GM12878 (cell line): ENCODE measurements at regions not wholly inside any gene's neighbourhood (a gene's known extent, or its start where the extent isn't known, plus 50 kb on each side); places are given as distances from the start of the nearest gene placed in this dataset.

Source experiments
- EED ChIP-seq: sonication (generic); IDR thresholded peaks from 2 replicates; pipeline ENCODE4 v1.6.1; 2016; ENCODE audit warnings: antibody characterized with exemption, low read depth
- EGR1 ChIP-seq, 2 experiments: IDR thresholded peaks; 1 replicate in 1 of 2; 2 replicates in 1 of 2; pipeline ENCODE4 v1.6.1; 2011 to 2012; ENCODE audit warnings: low read depth in 2 of 2, low read length in 2 of 2, borderline replicate concordance in 1 of 2, mild to moderate bottlenecking in 1 of 2, moderate library complexity in 1 of 2
- POLR2A ChIP-seq: IDR thresholded peaks from 2 replicates; pipeline ENCODE4 v1.6.1; 2011; ENCODE audit warnings: low read depth, mild to moderate bottlenecking, low read length
- SP1 ChIP-seq: IDR thresholded peaks from one replicate; pipeline ENCODE4 v1.6.1; 2011; ENCODE audit warnings: low read depth, low read length
- SRF ChIP-seq, 2 experiments: IDR thresholded peaks; 2 replicates each; pipeline ENCODE4 v1.6.1; 2011; ENCODE audit warnings: low read depth in 2 of 2, low read length in 2 of 2, mild to moderate bottlenecking in 1 of 2, moderate library complexity in 1 of 2
- SUPT20H ChIP-seq: IDR thresholded peaks from 2 replicates; pipeline ENCODE4 v1.6.1; 2011; ENCODE audit warnings: low read depth, mild to moderate bottlenecking, low read length, moderate library complexity, borderline replicate concordance; ENCODE audit not compliant: control insufficient read depth
- YY1 ChIP-seq: IDR thresholded peaks from 2 replicates; pipeline ENCODE4 v1.6.1; 2011; ENCODE audit warnings: low read depth, mild to moderate bottlenecking, low read length
- ZSCAN29 ChIP-seq: fragments of 450-650 bp; IDR thresholded peaks from 2 replicates; pipeline ENCODE4 v1.6.1; 2017; ENCODE audit warnings: mild to moderate bottlenecking, moderate library complexity
- TF ChIP-seq, protein P1 (sequence below): IDR thresholded peaks from 2 replicates; pipeline ENCODE4 v1.6.1; 2012; ENCODE audit warnings: low read depth, low read length, improper control_type of control experiment
- TF ChIP-seq, protein P2 (sequence below), 3 experiments: IDR thresholded peaks in 2 of 3; conservative IDR thresholded peaks in 1 of 3; 2 replicates each; pipeline ENCODE4 v1.5.1; 2011; ENCODE audit warnings: low read depth in 3 of 3, low read length in 3 of 3, mild to moderate bottlenecking in 3 of 3, control low read depth in 2 of 3, moderate library complexity in 2 of 3, inconsistent platforms in 1 of 3, mixed read lengths in 1 of 3; ENCODE audit not compliant: control insufficient read depth in 2 of 3, insufficient read depth in 1 of 3; ENCODE audit errors: extremely low read depth in 1 of 3
- TF ChIP-seq, protein P3 (sequence below): IDR thresholded peaks from 2 replicates; pipeline ENCODE4 v1.6.1; 2012; ENCODE audit warnings: mild to moderate bottlenecking, low read depth, low read length

DNA sequence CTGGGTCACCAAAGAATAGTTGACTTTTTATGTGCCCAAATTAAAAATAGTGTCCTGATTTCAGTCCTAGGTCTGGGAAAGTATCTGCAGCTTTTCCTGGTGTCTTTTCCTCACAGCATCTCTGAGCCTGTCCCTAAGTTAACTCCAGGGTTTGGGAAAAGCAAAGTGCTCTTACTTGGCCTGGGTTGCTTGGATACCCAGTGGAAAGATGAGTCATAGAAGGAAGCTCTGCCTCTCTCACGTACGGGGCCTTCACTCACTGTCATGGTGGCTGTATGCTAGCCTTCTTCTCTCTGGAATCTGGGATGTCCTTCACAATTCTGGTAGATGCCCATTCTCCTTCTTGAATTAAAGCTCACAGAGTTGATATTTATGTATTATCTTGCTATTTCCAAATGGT, 607.3 kb downstream of the ANKRD50 start:
- TF ChIP-seq SUPT20H = no peak
- no peak for TF ChIP-seq EED
- TF ChIP-seq, protein P1, sequence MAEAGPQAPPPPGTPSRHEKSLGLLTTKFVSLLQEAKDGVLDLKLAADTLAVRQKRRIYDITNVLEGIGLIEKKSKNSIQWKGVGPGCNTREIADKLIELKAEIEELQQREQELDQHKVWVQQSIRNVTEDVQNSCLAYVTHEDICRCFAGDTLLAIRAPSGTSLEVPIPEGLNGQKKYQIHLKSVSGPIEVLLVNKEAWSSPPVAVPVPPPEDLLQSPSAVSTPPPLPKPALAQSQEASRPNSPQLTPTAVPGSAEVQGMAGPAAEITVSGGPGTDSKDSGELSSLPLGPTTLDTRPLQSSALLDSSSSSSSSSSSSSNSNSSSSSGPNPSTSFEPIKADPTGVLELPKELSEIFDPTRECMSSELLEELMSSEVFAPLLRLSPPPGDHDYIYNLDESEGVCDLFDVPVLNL = no peak
- no peak for TF ChIP-seq SP1
- TF ChIP-seq, protein P2, sequence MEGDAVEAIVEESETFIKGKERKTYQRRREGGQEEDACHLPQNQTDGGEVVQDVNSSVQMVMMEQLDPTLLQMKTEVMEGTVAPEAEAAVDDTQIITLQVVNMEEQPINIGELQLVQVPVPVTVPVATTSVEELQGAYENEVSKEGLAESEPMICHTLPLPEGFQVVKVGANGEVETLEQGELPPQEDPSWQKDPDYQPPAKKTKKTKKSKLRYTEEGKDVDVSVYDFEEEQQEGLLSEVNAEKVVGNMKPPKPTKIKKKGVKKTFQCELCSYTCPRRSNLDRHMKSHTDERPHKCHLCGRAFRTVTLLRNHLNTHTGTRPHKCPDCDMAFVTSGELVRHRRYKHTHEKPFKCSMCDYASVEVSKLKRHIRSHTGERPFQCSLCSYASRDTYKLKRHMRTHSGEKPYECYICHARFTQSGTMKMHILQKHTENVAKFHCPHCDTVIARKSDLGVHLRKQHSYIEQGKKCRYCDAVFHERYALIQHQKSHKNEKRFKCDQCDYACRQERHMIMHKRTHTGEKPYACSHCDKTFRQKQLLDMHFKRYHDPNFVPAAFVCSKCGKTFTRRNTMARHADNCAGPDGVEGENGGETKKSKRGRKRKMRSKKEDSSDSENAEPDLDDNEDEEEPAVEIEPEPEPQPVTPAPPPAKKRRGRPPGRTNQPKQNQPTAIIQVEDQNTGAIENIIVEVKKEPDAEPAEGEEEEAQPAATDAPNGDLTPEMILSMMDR (IDR thresholded peaks at IDR 0.05 in 2 of 3, conservative IDR thresholded peaks at IDR 0.05 in 1 of 3; ENCODE audit: control insufficient read depth in 2 of 3, extremely low read depth in 1 of 3, insufficient read depth in 1 of 3, low read depth in 3 of 3, low read length in 3 of 3) = no peak
- no peak for TF ChIP-seq POLR2A
- no peak for TF ChIP-seq ZSCAN29
- TF ChIP-seq, protein P3, sequence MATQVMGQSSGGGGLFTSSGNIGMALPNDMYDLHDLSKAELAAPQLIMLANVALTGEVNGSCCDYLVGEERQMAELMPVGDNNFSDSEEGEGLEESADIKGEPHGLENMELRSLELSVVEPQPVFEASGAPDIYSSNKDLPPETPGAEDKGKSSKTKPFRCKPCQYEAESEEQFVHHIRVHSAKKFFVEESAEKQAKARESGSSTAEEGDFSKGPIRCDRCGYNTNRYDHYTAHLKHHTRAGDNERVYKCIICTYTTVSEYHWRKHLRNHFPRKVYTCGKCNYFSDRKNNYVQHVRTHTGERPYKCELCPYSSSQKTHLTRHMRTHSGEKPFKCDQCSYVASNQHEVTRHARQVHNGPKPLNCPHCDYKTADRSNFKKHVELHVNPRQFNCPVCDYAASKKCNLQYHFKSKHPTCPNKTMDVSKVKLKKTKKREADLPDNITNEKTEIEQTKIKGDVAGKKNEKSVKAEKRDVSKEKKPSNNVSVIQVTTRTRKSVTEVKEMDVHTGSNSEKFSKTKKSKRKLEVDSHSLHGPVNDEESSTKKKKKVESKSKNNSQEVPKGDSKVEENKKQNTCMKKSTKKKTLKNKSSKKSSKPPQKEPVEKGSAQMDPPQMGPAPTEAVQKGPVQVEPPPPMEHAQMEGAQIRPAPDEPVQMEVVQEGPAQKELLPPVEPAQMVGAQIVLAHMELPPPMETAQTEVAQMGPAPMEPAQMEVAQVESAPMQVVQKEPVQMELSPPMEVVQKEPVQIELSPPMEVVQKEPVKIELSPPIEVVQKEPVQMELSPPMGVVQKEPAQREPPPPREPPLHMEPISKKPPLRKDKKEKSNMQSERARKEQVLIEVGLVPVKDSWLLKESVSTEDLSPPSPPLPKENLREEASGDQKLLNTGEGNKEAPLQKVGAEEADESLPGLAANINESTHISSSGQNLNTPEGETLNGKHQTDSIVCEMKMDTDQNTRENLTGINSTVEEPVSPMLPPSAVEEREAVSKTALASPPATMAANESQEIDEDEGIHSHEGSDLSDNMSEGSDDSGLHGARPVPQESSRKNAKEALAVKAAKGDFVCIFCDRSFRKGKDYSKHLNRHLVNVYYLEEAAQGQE = no peak
- no peak for TF ChIP-seq EGR1 (IDR thresholded peaks at IDR 0.05; ENCODE audit: borderline replicate concordance in 1 of 2, low read depth in 2 of 2, low read length in 2 of 2)
- no peak for TF ChIP-seq YY1
- TF ChIP-seq SRF (IDR thresholded peaks at IDR 0.05; ENCODE audit: low read depth in 2 of 2, low read length in 2 of 2) = no peak
